ENCODE measurements at regions not wholly inside any gene's neighbourhood (a gene's known extent, or its start where the extent isn't known, plus 50 kb on each side); places are given as distances from the start of the nearest gene placed in this dataset.

DNA sequence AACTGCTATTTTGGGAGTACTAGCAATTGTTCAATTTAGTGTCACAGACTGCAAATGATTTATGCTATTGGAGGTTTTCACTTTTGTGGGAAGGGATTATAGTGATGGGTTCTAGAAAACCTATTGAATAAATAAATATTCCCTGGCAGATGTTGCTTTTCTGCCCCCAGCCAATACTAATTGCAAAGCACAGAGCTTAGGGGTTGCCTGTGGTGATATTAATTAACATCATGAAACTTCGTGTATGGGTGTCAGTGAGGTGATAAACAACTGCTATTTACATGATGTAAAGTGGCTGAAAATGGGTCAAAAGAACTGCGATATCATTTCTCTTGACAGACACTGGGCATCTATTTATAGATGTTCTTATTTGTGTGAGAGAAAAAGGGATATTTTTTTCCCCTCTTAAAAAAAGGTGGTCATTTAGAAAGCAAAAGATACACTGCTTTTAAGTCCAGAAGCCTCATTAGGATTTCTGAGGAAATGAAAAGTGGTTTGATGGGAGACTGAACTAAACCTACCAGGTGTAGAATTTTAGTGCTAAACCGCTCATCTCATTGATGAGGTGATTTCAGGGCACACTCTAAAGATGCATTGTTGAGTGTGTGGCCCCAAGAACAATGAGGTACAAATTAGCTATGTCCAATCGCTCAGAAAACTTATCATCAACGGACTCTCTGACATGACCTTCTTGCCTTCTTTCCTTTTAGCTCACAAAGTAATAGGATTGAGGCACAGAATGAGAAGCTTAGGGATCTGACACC, 116.7 kb upstream of the CHST9 start:
- Histone ChIP-seq H2AK5ac (ENCODE audit: insufficient read length, low read length) (no peak overlapping the region), H3K23ac (ENCODE audit: insufficient read length, low read depth, low read length) (no peak overlapping the region), H3K4ac (ENCODE audit: low read depth, low read length) (no peak overlapping the region), H4K5ac (ENCODE audit: insufficient read length, low read depth, low read length) (no peak overlapping the region), H4K91ac (ENCODE audit: insufficient read length, low read depth, low read length) (no peak overlapping the region), H3K9me3 (ENCODE audit: control insufficient read depth, low read depth, low read length) (no peaks in the 10 kb centered on the region), H3K18ac (ENCODE audit: insufficient read length, low read depth, low read length) (no peak overlapping the region), H3K4me1 (ENCODE audit: insufficient read depth, low read length) (peaks cover 2% of the 10 kb centered on the region; the same call in 1 of the 2 replicates), H3K79me2 (ENCODE audit: insufficient read depth, low read length) (no peaks in the 10 kb centered on the region), H2BK15ac (ENCODE audit: low read depth, low read length) (no peak overlapping the region), H2BK20ac (ENCODE audit: low read depth, low read length, poor library complexity, severe bottlenecking) (no peak overlapping the region), H2BK12ac (ENCODE audit: insufficient read length, low read depth, low read length) (no peak overlapping the region), H3K27ac (ENCODE audit: insufficient read length, low read depth, low read length) (no peak overlapping the region), H2BK5ac (ENCODE audit: insufficient read length, low read length) (no peak overlapping the region), H3K14ac (ENCODE audit: insufficient read depth, low read length) (no peak overlapping the region), H3K9ac (ENCODE audit: extremely low read depth, insufficient read length, low read length) (no peak overlapping the region), H3K23me2 (ENCODE audit: insufficient read length, low read depth, low read length, poor library complexity, severe bottlenecking) (no peaks in the 10 kb centered on the region), H3K56ac (ENCODE audit: insufficient read length, low read depth, low read length) (no peak overlapping the region), H3K4me2 (ENCODE audit: insufficient read depth, insufficient read length, low read length) (no peak overlapping the region), H2AFZ (ENCODE audit: low read length) (no peak overlapping the region), H3T11ph (ENCODE audit: low read length) (no peak overlapping the region), H4K8ac (replicated peaks; ENCODE audit: insufficient read length, low read depth, low read length) (no peak overlapping the region), H2BK120ac (ENCODE audit: low read depth, low read length, poor library complexity, severe bottlenecking) (no peak overlapping the region), H4K20me1 (ENCODE audit: control insufficient read depth, insufficient read depth, insufficient read length) (no peaks in the 10 kb centered on the region), H3K79me1 (ENCODE audit: insufficient read depth, low read depth, low read length, poor library complexity, severe bottlenecking) (no peaks in the 10 kb centered on the region), H3K27me3 (ENCODE audit: insufficient read depth, low read length) (no peaks in the 10 kb centered on the region)
- H3K4me1 Mint-ChIP-seq, result peaks cover 6 to 16% of the 10 kb centered on the region in 2 experiments
- TF ChIP-seq, protein P1, sequence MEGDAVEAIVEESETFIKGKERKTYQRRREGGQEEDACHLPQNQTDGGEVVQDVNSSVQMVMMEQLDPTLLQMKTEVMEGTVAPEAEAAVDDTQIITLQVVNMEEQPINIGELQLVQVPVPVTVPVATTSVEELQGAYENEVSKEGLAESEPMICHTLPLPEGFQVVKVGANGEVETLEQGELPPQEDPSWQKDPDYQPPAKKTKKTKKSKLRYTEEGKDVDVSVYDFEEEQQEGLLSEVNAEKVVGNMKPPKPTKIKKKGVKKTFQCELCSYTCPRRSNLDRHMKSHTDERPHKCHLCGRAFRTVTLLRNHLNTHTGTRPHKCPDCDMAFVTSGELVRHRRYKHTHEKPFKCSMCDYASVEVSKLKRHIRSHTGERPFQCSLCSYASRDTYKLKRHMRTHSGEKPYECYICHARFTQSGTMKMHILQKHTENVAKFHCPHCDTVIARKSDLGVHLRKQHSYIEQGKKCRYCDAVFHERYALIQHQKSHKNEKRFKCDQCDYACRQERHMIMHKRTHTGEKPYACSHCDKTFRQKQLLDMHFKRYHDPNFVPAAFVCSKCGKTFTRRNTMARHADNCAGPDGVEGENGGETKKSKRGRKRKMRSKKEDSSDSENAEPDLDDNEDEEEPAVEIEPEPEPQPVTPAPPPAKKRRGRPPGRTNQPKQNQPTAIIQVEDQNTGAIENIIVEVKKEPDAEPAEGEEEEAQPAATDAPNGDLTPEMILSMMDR (conservative IDR thresholded peaks at IDR 0.05), result no peak
- WGBS (ENCODE audit: extremely low coverage, insufficient read length, low lambda C conversion rate), result no CpG with 5 or more reads among the region's 5 CpGs
- no peaks in the 10 kb centered on the region for H3K36me3 Mint-ChIP-seq (ENCODE audit: insufficient read depth in 1 of 3, low read depth in 3 of 3)
- no peaks in the 10 kb centered on the region for H3K27me3 Mint-ChIP-seq (ENCODE audit: low read depth)
- H3K27ac Mint-ChIP-seq, result no peak overlapping the region
- no peaks in the 10 kb centered on the region for H3K9me3 Mint-ChIP-seq
- DNase-seq, result no peak
- H3K4me3 Mint-ChIP-seq, result no peak overlapping the region
